ENCODE measurements at regions not wholly inside any gene's neighbourhood (a gene's known extent, or its start where the extent isn't known, plus 50 kb on each side); places are given as distances from the start of the nearest gene placed in this dataset.

DNA sequence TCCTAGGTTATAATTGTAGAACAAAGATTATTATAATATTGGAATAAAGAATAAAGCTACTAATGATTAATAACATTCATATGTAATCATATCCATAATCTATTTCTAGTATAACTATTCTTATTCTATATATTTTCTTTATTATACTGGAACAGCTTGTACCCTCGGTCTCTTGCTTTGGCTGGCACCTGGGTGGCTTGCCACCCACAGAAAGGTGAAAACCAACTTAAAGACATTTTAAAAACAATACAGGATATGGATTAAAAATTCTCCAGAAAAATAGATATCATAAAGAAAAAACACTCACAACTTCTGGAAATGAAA, 80.0 kb upstream of the PRRC2C start:
- TF ChIP-seq, protein P1, sequence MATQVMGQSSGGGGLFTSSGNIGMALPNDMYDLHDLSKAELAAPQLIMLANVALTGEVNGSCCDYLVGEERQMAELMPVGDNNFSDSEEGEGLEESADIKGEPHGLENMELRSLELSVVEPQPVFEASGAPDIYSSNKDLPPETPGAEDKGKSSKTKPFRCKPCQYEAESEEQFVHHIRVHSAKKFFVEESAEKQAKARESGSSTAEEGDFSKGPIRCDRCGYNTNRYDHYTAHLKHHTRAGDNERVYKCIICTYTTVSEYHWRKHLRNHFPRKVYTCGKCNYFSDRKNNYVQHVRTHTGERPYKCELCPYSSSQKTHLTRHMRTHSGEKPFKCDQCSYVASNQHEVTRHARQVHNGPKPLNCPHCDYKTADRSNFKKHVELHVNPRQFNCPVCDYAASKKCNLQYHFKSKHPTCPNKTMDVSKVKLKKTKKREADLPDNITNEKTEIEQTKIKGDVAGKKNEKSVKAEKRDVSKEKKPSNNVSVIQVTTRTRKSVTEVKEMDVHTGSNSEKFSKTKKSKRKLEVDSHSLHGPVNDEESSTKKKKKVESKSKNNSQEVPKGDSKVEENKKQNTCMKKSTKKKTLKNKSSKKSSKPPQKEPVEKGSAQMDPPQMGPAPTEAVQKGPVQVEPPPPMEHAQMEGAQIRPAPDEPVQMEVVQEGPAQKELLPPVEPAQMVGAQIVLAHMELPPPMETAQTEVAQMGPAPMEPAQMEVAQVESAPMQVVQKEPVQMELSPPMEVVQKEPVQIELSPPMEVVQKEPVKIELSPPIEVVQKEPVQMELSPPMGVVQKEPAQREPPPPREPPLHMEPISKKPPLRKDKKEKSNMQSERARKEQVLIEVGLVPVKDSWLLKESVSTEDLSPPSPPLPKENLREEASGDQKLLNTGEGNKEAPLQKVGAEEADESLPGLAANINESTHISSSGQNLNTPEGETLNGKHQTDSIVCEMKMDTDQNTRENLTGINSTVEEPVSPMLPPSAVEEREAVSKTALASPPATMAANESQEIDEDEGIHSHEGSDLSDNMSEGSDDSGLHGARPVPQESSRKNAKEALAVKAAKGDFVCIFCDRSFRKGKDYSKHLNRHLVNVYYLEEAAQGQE (IDR thresholded peaks at IDR 0.05; ENCODE audit: insufficient replicate concordance, low read depth): no peak
- TF ChIP-seq, protein P2, sequence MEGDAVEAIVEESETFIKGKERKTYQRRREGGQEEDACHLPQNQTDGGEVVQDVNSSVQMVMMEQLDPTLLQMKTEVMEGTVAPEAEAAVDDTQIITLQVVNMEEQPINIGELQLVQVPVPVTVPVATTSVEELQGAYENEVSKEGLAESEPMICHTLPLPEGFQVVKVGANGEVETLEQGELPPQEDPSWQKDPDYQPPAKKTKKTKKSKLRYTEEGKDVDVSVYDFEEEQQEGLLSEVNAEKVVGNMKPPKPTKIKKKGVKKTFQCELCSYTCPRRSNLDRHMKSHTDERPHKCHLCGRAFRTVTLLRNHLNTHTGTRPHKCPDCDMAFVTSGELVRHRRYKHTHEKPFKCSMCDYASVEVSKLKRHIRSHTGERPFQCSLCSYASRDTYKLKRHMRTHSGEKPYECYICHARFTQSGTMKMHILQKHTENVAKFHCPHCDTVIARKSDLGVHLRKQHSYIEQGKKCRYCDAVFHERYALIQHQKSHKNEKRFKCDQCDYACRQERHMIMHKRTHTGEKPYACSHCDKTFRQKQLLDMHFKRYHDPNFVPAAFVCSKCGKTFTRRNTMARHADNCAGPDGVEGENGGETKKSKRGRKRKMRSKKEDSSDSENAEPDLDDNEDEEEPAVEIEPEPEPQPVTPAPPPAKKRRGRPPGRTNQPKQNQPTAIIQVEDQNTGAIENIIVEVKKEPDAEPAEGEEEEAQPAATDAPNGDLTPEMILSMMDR (IDR thresholded peaks at IDR 0.05; ENCODE audit: insufficient read depth, low read length): no peak

Data from HL-60 (cell line).